A673 (cell line): ENCODE measurements at regions not wholly inside any gene's neighbourhood (a gene's known extent, or its start where the extent isn't known, plus 50 kb on each side); places are given as distances from the start of the nearest gene placed in this dataset.

ENCODE experiments used
- EZH2 ChIP-seq: fragments of 200-600 bp; sonication (generic); IDR thresholded peaks from 2 replicates; pipeline ENCODE4 v1.6.1; 2017; ENCODE audit warnings: borderline replicate concordance, low read depth, mild to moderate bottlenecking, mixed read lengths, antibody characterized with exemption, low read length; ENCODE audit not compliant: poor library complexity, severe bottlenecking
- TF ChIP-seq, protein P1 (sequence below): fragments of 300-800, 200-600 bp; sonication (generic); conservative IDR thresholded peaks from 2 replicates; pipeline ENCODE4 v1.5.1; 2017; ENCODE audit warnings: low read depth, mild to moderate bottlenecking, antibody characterized with exemption, low read length, moderate library complexity, mixed read lengths

DNA sequence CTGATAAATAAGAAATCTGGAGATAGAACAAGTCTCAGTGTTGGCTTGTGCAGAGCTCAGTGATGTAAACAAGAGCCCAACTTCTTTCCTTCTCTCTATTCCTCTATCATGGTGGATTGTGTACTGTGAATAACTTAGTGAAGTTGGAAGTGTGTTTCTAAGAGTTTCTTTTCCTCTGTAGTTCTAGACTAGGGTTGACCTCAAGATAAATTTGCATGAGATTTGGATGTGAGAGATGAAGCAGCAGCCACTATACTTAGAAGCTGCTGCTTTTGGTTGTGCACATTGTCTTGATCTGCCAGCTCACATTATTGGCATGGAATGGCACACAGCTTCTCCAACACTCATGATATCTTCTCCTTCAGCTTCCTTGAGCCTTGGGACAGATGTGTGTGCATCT, 198.9 kb upstream of the ZP4 start:
- TF ChIP-seq, protein P1, sequence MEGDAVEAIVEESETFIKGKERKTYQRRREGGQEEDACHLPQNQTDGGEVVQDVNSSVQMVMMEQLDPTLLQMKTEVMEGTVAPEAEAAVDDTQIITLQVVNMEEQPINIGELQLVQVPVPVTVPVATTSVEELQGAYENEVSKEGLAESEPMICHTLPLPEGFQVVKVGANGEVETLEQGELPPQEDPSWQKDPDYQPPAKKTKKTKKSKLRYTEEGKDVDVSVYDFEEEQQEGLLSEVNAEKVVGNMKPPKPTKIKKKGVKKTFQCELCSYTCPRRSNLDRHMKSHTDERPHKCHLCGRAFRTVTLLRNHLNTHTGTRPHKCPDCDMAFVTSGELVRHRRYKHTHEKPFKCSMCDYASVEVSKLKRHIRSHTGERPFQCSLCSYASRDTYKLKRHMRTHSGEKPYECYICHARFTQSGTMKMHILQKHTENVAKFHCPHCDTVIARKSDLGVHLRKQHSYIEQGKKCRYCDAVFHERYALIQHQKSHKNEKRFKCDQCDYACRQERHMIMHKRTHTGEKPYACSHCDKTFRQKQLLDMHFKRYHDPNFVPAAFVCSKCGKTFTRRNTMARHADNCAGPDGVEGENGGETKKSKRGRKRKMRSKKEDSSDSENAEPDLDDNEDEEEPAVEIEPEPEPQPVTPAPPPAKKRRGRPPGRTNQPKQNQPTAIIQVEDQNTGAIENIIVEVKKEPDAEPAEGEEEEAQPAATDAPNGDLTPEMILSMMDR, result no peak
- TF ChIP-seq EZH2, result no peak
